Stromal cell of bone marrow (primary cell): ENCODE measurements at regions not wholly inside any gene's neighbourhood (a gene's known extent, or its start where the extent isn't known, plus 50 kb on each side); places are given as distances from the start of the nearest gene placed in this dataset.

Experiments
- DNase-seq: peaks from one replicate; pipeline ENCODE4 v3.0.0-alpha.2; 2012; ENCODE audit warnings: low read depth

DNA sequence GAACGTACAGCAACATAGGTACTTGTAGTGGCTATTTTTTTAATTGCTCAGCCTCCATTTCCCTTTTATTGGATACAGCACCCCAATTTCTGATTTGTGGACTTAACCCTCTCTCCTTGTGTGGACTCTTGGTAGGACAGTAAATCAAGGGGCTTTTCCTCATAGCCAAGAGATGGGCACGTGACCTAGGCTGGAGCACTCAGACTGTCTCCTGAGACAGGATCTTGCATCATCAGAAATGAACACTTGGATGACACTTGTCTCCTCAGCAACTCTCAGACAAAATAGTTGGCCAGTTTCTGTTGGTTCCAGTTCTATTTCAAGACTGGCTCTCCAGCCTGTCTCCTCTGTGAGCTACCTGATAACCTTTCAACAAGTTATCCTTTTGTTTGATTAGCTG, 112.9 kb upstream of the ZNF678 start:
- DNase-seq = no peak

GRCh38 chr1:227449741-227450441, 113.5 kb upstream of the ZNF678 start:
- no peak for DNase-seq

DNA sequence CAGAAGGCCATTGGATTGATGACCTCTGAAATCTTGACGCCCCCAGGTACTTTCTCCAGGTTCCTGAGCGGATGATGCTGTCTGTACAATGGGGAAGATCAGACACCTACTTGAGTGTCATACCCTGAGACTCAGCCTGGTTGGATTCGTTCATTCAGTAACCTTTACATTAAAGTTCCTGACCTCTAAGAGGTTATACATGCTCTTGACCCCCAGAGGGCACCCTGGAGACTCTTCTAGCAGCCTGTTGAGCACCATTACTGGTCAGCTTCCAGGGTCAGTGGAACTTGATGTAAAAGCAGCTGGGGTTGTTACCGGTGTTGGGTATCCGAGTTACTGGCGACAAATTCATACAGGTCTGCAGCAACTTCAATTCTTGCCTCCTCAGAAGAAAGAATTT, 114.3 kb upstream of the ZNF678 start:
- no peak for DNase-seq

DNA sequence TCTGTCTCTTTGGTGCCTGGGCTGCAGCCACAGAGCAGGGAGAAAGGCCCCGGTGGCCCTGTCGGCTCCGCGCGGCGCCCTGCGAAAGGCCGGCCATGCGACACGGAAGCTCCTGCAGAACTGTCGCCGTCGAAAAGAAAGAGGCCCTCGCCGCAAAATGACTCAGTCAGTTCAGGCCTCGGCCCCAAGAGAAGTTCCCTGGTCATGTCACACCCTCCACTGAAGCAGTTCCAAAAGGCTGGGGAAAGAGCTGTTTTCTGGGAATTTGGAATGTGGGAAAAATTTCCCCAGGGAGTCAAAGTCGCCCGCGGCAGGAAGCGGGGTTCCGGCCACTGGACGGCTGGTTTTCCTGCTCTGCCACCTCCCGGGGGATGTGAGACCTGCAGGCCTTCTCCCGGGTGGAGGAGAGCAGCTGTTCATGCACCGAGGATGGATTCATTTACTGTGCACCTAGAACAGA, 115.8 kb upstream of the ZNF678 start:
- DNase-seq = no peak

DNA sequence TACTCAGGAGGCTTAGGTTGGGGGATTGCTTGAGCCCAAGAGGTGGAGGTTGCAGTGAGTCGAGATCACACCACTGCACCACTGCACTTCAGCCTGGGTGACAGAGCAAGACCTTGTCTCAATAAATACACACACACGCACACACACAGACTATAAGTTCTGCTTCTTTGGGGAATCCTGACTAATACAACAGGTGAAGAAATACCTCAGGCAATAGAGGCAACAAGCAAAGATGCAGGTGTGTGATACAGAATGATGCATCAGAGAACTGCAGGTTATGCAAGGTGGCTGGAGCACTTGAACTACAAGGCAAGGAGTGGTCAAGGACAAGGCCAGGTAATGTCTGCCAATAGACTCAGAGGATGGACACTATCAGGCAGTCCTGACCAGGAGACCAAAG, 117.6 kb upstream of the ZNF678 start:
- DNase-seq = no peak

DNA sequence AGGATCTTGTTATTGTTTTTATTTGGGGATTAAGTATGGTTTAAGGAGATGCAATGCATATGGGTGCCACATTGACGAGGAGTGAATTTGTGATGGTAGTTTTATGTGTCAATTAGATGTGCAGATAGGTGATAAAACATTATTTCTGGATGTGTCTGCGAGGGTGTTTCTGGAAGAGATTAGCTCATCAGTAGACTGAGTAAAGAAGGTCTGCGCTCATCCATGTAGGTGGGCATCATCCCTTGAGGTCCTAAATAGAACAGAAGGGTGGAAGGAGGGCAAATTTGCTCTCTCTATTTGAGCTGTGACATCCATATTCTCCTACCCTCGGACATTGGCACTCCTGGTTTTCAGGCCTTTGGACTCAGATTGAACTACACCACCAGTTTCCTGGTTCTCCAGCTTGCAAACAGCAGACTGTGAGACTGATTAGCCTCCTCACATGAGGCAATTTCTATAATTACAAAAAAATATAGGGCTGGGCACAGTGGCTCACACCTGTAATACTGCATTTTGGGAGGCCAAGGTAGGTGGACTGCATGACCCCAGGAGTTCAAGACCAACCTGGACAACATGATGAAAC, 118.2 kb upstream of the ZNF678 start:
- DNase-seq = no peak

DNA sequence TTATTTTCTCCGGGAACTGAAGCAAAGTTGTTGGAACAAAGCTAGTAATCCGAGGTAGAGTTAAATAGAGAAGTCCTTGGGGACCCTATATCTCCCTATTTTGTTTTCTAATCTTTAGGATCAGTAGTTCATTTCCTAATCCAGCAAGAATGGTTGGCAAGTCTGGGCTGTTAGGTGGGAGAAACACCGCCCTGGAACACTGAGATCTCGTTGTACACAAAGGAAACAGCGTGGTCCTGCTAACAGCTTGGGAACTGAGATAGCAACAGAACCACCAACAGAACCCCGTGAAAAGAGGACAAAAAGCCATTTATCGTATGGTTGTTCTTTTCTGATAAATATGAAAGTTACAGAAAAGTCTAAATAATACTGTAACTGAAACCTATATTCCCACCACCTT, 121.9 kb upstream of the CDC42BPA start:
- DNase-seq = no peak

DNA sequence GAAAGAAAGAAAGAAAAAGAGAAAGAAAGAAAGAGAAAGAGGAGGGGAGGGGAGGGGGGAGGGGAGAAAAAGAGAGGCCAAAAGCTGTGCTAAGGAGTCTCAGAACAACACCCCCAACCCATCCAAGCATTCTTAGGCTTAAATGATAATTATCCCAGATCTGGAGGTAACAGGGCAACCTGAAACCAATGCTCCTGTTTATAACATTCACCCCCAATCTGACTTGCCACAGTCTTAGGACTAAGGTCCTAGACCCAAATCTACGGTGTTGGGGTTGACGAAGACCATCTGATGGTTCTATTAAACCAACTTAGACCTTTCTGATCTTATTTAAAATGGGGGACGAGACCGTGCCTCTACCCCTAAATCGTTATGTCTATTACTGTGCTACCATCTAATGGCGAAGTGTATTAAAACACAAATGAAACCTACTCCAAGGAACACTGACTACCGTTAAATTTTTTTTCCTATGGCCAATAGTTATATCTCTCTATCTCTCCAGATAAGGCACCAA, 119.3 kb upstream of the CDC42BPA start:
- DNase-seq = peak; percentile 45

- DNase-seq = no peak
Measured at GRCh38 chr1:227434808-227435444, 116.6 kb upstream of the CDC42BPA start.

DNA sequence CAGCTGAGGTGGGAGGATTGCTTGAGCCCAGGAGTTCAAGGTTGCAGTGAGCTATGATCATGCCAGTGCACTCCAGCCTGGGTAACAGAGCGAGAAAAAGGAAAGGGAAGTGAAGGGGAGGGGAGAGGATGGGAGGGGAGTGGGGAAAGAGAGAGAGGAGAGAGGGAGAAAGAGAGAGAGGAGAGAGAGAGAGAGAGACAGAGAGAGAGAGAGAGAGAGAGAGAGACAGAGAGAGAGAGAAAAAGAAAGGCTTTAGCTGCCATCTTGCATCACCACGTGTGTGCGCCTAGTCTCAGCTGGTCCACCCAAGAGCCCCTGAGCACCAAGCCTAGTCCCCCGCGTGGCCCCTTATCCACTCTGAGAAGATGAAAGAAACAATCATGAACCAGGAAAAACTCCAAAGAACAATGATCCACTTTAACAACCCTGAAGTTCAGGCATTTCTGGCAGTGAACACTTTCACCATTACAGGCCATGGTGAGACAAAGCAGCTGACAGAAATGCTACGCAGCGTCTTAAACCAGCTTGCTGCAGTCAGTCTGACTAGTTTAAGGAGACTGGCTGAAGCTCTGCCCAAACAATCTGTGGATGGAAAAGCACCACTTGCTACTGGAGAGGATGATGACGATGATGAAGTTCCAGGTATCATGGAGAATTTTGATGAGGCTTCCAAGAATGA, 115.5 kb upstream of the CDC42BPA start:
- no peak for DNase-seq

DNA sequence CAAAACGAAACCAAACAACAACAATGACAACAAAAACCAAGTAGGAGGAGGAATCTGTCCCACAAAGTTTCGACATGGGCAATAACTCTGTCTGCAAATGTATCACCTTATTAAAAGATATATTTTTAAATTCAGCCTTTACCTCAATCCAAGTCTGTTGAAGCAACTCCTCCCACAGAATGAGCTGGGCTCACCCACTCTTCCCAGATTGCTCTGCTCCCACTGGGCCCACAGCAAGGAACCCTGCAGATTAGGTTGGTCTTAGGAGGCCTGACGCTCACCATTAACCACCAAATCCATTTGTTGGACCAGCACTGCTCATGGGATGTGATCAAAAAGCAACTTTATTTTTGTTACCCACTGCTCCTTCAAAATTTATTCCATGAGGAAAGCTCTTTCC, 114.7 kb upstream of the CDC42BPA start:
- no peak for DNase-seq

- DNase-seq = no peak
Measured at GRCh38 chr1:227432181-227432535, 113.9 kb upstream of the CDC42BPA start.

DNA sequence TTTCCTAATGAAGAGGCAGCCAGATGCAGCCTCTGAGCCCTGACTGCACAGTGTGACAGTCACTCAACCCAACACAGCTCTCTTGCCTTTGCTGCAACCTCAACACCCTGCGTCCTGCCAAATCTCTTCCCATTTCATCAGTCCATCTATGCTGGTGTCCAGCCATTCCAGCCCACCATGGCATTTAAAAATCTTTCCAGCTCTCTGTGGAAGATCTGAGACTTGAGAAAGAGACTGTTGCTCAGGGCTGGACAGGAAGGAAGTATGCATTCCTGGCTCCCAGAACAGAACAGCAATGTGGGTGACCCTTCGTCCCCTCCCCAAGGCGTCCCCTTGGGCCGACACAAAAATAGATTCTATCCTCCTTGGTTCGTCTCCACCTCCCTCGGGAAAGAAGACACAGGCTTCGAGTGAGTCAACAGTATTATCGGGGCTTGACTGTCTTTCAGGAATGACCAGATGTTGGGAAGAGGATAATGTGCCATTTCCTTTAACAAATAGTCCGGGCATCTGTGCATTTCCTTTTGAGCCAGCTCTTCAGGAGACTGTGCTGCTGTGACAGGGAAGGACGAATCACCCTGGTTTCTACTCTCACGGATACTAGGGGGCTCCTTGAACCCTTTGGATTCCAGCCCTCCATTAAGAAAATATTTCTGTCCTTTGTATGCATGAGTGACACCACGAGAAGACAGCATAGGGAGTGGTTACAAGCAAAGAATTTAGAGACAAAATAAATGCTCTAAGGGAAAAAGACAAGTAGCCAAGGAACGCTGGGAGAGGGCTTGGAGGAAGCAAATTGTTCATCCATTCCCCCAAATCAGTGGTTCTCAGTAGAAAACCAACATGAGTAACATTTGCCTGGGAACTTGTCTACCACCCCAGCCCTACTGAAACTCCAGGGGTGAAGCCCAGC, 111.4 kb upstream of the CDC42BPA start:
- DNase-seq = no peak

GRCh38 chr1:227428803-227429202, 110.5 kb upstream of the CDC42BPA start:
- no peak for DNase-seq

- no peak for DNase-seq
Measured at GRCh38 chr1:227427411-227427810, 109.1 kb upstream of the CDC42BPA start.

DNA sequence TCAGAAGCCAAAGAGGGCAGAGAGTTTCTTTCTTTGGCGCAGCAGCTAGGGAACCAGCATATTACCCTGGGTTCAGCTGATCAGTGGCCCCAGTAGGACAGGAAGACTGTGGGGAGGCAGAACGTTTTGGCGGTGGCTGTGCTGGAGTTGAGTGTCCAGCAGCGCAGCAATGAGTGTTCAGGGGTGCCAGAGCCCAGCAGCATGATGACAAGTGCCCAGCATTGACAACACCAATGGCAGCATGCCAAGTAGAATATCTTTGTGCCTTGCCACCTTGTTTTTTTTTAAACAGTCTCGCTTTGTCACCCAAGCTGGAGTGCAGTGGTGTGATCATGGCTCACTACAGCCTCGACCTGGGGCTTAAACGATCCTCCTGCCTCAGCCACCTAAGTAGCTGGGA, 106.7 kb upstream of the CDC42BPA start:
- no peak for DNase-seq

- no peak for DNase-seq
Measured at GRCh38 chr1:227424159-227424680, 105.9 kb upstream of the CDC42BPA start.

DNA sequence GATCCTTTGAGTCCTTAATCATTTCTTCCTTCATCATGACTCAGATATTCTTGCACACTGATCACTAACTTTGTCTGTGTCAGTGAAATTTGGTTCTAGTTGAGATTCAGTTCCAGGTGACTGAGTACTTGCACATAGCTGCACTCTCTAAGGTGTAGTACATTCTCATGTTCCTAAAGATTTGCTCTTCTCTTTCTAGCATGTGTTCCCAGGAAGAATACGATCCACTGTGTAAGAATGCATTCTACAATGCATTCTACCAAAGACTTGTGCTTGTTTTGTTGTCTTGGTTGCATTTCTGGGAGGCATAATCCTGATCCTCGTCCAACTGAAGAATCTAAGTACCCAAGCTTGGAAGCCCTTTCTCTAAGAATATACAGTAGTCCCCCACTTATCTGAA, 104.3 kb upstream of the CDC42BPA start:
- no peak for DNase-seq

- no peak for DNase-seq
Measured at GRCh38 chr1:227420147-227420546, 101.9 kb upstream of the CDC42BPA start.

DNA sequence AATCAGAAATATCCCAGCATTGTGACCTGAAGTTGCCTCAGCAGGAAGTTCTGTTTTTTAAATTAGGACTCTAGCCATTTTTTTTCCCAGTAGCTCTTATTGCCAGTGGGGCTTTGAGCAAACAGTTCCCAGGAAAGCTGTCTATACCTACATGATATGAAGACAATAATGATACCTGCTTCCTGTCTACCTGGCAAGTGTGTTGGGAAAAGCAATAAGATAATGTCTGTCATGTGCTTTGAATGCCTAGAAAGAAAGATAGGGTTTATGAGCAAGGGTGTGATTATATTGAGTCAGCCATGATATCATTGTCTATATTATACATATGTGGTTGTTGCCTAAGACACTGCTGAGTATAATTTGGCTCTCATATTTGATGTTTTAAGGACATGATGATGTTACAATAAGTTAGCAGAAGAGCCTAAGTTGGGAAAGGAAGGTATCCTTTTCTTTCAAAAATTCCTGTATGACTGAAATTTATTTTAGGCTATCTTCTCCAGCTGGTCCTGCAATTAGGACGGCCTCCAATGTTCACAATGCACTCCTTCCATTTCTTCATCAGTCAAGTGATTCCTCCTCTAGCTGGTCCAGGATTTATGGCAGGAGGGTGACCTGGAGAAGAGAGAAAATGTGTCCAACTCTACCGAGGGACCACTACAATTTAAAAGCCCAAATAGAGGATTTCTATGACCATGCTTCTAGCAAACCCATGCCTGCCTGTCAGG, 99.6 kb upstream of the CDC42BPA start:
- DNase-seq = no peak
